ENCODE measurements at regions not wholly inside any gene's neighbourhood (a gene's known extent, or its start where the extent isn't known, plus 50 kb on each side); places are given as distances from the start of the nearest gene placed in this dataset.

- H3K27me3 ChIP-seq (ENCODE audit: insufficient read depth in 3 of 3, low read length in 2 of 3) = peaks cover 0 to 7% (median 0%) of the 10 kb centered on the region in 3 donors
- H3K4me1 ChIP-seq = no peaks in the 10 kb centered on the region
- no peak overlapping the region for H3K27ac ChIP-seq
- ATAC-seq (no peak), DNase-seq (no peak)
- WGBS, 3 donors = 51 to 85% (median 62%) methylated on average over 3 to 5 of the region's 5 CpGs
- H3K9me3 ChIP-seq = no peaks in the 10 kb centered on the region
- H3K4me3 ChIP-seq = no peak overlapping the region
- intact Hi-C loops (cut with DNase I) = no loop called here
- no peaks in the 10 kb centered on the region for H3K36me3 ChIP-seq (ENCODE audit: insufficient read depth in 1 of 2, low read depth in 1 of 2)
- no peak for TF ChIP-seq CTCF (IDR thresholded peaks at IDR 0.05)
These were observed 132.3 kb upstream of the PJA1 start for GRCh38 chrX:69297506-69297905.

GRCh38 chrX:69293776-69294601 is 128.7 kb upstream of the PJA1 start:
- DNase-seq (no peak), ATAC-seq (no peak)
- H3K9me3 ChIP-seq = no peaks in the 10 kb centered on the region
- TF ChIP-seq CTCF (IDR thresholded peaks at IDR 0.05) = no peak
- intact Hi-C loops (cut with DNase I) = no loop called here
- peaks cover 0 to 14% (median 0%) of the 10 kb centered on the region in 3 donors for H3K27me3 ChIP-seq (ENCODE audit: insufficient read depth in 3 of 3, low read length in 2 of 3)
- no peak overlapping the region for H3K4me3 ChIP-seq
- H3K36me3 ChIP-seq (ENCODE audit: insufficient read depth in 1 of 2, low read depth in 1 of 2) = no peaks in the 10 kb centered on the region
- H3K4me1 ChIP-seq = no peaks in the 10 kb centered on the region
- WGBS, 3 donors = 62 to 94% (median 81%) methylated on average over 3 to 5 of the region's 5 CpGs
- H3K27ac ChIP-seq = no peak overlapping the region

- intact Hi-C loops (cut with DNase I) = no loop called here
- Histone ChIP-seq H3K9me3 (no peaks in the 10 kb centered on the region), H3K4me1 (peaks cover 2% of the 10 kb centered on the region), H3K36me3 (ENCODE audit: insufficient read depth in 1 of 2, low read depth in 1 of 2) (no peaks in the 10 kb centered on the region), H3K4me3 (no peak overlapping the region), H3K27ac (no peak overlapping the region), H3K27me3 (ENCODE audit: insufficient read depth in 3 of 3, low read length in 2 of 3) (peaks cover 0 to 18% (median 0%) of the 10 kb centered on the region in 3 donors)
- 16 to 45% (median 42%) methylated on average over 4 of the region's 4 CpGs for WGBS, 3 donors
- ATAC-seq = no peak
- TF ChIP-seq CTCF (IDR thresholded peaks at IDR 0.05) = no peak
- no peak for DNase-seq
These were observed 125.9 kb upstream of the PJA1 start for GRCh38 chrX:69291116-69291515.

- H3K9me3 ChIP-seq = no peaks in the 10 kb centered on the region
- no peak for DNase-seq
- ATAC-seq = no peak
- peaks cover 6% of the 10 kb centered on the region for H3K4me1 ChIP-seq
- H3K27me3 ChIP-seq (ENCODE audit: insufficient read depth in 3 of 3, low read length in 2 of 3) = peaks cover 0 to 19% (median 0%) of the 10 kb centered on the region in 3 donors
- H3K4me3 ChIP-seq = no peak overlapping the region
- WGBS, 3 donors = 81 to 92% (median 89%) methylated on average over 8 of the region's 8 CpGs
- TF ChIP-seq CTCF (IDR thresholded peaks at IDR 0.05) = no peak
- intact Hi-C loops (cut with DNase I) = no loop called here
- H3K27ac ChIP-seq = no peak overlapping the region
- no peaks in the 10 kb centered on the region for H3K36me3 ChIP-seq (ENCODE audit: insufficient read depth in 1 of 2, low read depth in 1 of 2)
These were observed 125.0 kb upstream of the PJA1 start for GRCh38 chrX:69290292-69290691.
